HCT116 (cell line): ENCODE measurements at regions not wholly inside any gene's neighbourhood (a gene's known extent, or its start where the extent isn't known, plus 50 kb on each side); places are given as distances from the start of the nearest gene placed in this dataset.

Experiments used
- ATAC-seq: fragments of 200-7000 bp; cut with Tn5 transposase; 2 replicates; pipeline ENCODE4 v1.9.1; 2020; ENCODE audit warnings: mild to moderate bottlenecking, moderate library complexity
- BruUV-seq: library from RNA; stranded (reverse); fragments of 400-500 nt; replicated peaks from 2 replicates; lab custom pipeline; 2021; lab: Mats Ljungman, UMichigan
- CTCF ChIA-PET: fragments of 300-600 bp; sonication (Branson Sonifier 250); formaldehyde crosslinking; loops from one replicate; lab custom pipeline; 2021; ENCODE audit warnings: antibody characterized with exemption; lab: Charles Lee
- POLR2A ChIA-PET: fragments of 300-600, 350-600 bp; sonication (Branson Sonifier 250); formaldehyde crosslinking; loops from one replicate; lab custom pipeline; 2021; ENCODE audit warnings: antibody characterized with exemption; lab: Charles Lee
- RAD21 ChIA-PET, 2 experiments: fragments of 300-600 bp; sonication (Branson Sonifier 250); formaldehyde crosslinking; loops; one replicate each; lab custom pipeline; 2023; ENCODE audit warnings: low total read pairs in 2 of 2; ENCODE audit not compliant: uncharacterized antibody in 2 of 2, unreplicated experiment in 2 of 2, low non-redundant PET in 1 of 2; lab: Charles Lee
- DNase-seq: peaks from one replicate; pipeline ENCODE4 v3.0.0-alpha.2; 2010; ENCODE audit warnings: low read depth, low spot score
- H2AFZ ChIP-seq: fragments of 200-600 bp; shearing (Covaris generic), sonication (generic); 2 replicates; pipeline ENCODE4 v1.6.1; 2017; ENCODE audit warnings: low read depth, mixed run types, mixed read lengths, antibody characterized with exemption, low read length; ENCODE audit not compliant: poor library complexity, severe bottlenecking
- H3K27ac ChIP-seq: 2 replicates; pipeline ENCODE4 v1.5.1; 2012; ENCODE audit warnings: low read depth, low read length
- H3K27me3 ChIP-seq: fragments of 200-600 bp; sonication (generic); 2 replicates; pipeline ENCODE4 v1.6.1; 2016; ENCODE audit warnings: mixed run types, low read length, mixed read lengths; ENCODE audit not compliant: insufficient read depth
- H3K36me3 ChIP-seq, 2 experiments: fragments of 200-500 bp in 1 of 2; fragments of 200-600 bp in 1 of 2; sonication (Bioruptor generic) in 1 of 2; sonication (generic) in 1 of 2; 2 replicates each; pipeline versions ENCODE4 v1.5.1 to v1.6.1; 2014 to 2016; ENCODE audit warnings: low read length in 2 of 2, inconsistent platforms in 1 of 2, mixed read lengths in 1 of 2, mixed run types in 1 of 2; ENCODE audit not compliant: insufficient read depth in 2 of 2, control insufficient read depth in 1 of 2
- H3K4me1 ChIP-seq, 2 experiments: fragments of 200-600 bp in 1 of 2; sonication (generic) in 1 of 2; 2 replicates each; pipeline versions ENCODE4 v1.5.1 to v1.6.1; 2012 to 2017; ENCODE audit warnings: low read length in 2 of 2, inconsistent platforms in 1 of 2, mild to moderate bottlenecking in 1 of 2, mixed read lengths in 1 of 2, mixed run types in 1 of 2, moderate library complexity in 1 of 2; ENCODE audit not compliant: insufficient read depth in 2 of 2, control insufficient read depth in 1 of 2
- H3K4me2 ChIP-seq: fragments of 200-600 bp; sonication (generic); 2 replicates; pipeline ENCODE4 v1.6.1; 2017; ENCODE audit warnings: mixed run types, low read length, mixed read lengths
- H3K4me3 ChIP-seq, 2 experiments: fragments of 200-600 bp in 1 of 2; sonication (generic) in 1 of 2; replicated peaks in 1 of 2; 2 replicates each; pipeline ENCODE4 v1.5.1; 2011 to 2016; ENCODE audit warnings: low read length in 2 of 2, control low read depth in 1 of 2, low read depth in 1 of 2, mild to moderate bottlenecking in 1 of 2, mixed read lengths in 1 of 2, mixed run types in 1 of 2
- H3K79me2 ChIP-seq: fragments of 200-600 bp; sonication (generic); 2 replicates; pipeline ENCODE4 v1.6.1; 2017; ENCODE audit warnings: mild to moderate bottlenecking, mixed run types, low read length, moderate library complexity, mixed read lengths; ENCODE audit not compliant: insufficient read depth
- H3K9ac ChIP-seq: fragments of 200-600 bp; sonication (generic); 2 replicates; pipeline ENCODE4 v1.6.1; 2016; ENCODE audit warnings: low read length, mixed read lengths
- H3K9me2 ChIP-seq: fragments of 200-600 bp; sonication (generic), shearing (Covaris generic); 2 replicates; pipeline ENCODE4 v1.6.1; 2017; ENCODE audit warnings: mixed run types, mild to moderate bottlenecking, moderate library complexity; ENCODE audit not compliant: insufficient read depth
- H3K9me3 ChIP-seq, 2 experiments: fragments of 200-500 bp in 1 of 2; fragments of 200-600 bp in 1 of 2; sonication (Bioruptor generic) in 1 of 2; sonication (generic) in 1 of 2; 2 replicates each; pipeline ENCODE4 v1.6.1; 2014 to 2017; ENCODE audit warnings: low read length in 2 of 2, mixed read lengths in 2 of 2, inconsistent platforms in 1 of 2, low read depth in 1 of 2, mild to moderate bottlenecking in 1 of 2, mixed run types in 1 of 2, moderate library complexity in 1 of 2; ENCODE audit not compliant: control insufficient read depth in 1 of 2, insufficient read depth in 1 of 2
- H4K20me1 ChIP-seq: fragments of 200-600 bp; sonication (generic), shearing (Covaris generic); 2 replicates; pipeline ENCODE4 v1.6.1; 2017; ENCODE audit warnings: mixed run types, mild to moderate bottlenecking, moderate library complexity; ENCODE audit not compliant: insufficient read depth
- EGR1 ChIP-seq: IDR thresholded peaks from 2 replicates; pipeline ENCODE4 v1.6.1; 2012; ENCODE audit warnings: low read depth
- EZH2 ChIP-seq: fragments of 200-600 bp; sonication (generic); IDR thresholded peaks from 2 replicates; pipeline ENCODE4 v1.6.1; 2017; ENCODE audit warnings: antibody characterized with exemption, mixed run types
- EZH2phosphoT487 ChIP-seq: fragments of 200-600 bp; IDR thresholded peaks from 2 replicates; pipeline ENCODE4 v1.6.1; 2018; ENCODE audit warnings: antibody characterized with exemption, borderline replicate concordance
- FOSL1 ChIP-seq: IDR thresholded peaks from 2 replicates; pipeline ENCODE4 v1.6.1; 2012; ENCODE audit warnings: low read depth
- POLR2AphosphoS5 ChIP-seq: IDR thresholded peaks from 2 replicates; pipeline ENCODE4 v1.6.1; 2011; ENCODE audit warnings: mild to moderate bottlenecking, low read depth, low read length, moderate library complexity
- RAD21 ChIP-seq: IDR thresholded peaks from 2 replicates; pipeline ENCODE4 v1.6.1; 2012; ENCODE audit warnings: low read depth, mild to moderate bottlenecking
- SIN3A ChIP-seq: IDR thresholded peaks from 2 replicates; pipeline ENCODE4 v1.6.1; 2012; ENCODE audit warnings: low read depth
- SRF ChIP-seq: IDR thresholded peaks from 2 replicates; pipeline ENCODE4 v1.6.1; 2012; ENCODE audit warnings: low read depth
- TCF7L2 ChIP-seq: IDR thresholded peaks from 2 replicates; pipeline ENCODE4 v1.7.0; 2011; ENCODE audit warnings: borderline replicate concordance, inconsistent platforms; ENCODE audit not compliant: insufficient read depth, insufficient read length; ENCODE audit errors: extremely low read depth
- YY1 ChIP-seq: IDR thresholded peaks from 2 replicates; pipeline ENCODE4 v1.6.1; 2011; ENCODE audit warnings: low read length, low read depth, moderate library complexity, mild to moderate bottlenecking; ENCODE audit not compliant: insufficient replicate concordance; ENCODE audit errors: extremely low read depth
- ZNF274 ChIP-seq: fragments of 200-500 bp; sonication (Bioruptor generic); IDR thresholded peaks from 2 replicates; pipeline ENCODE4 v1.6.1; 2014; ENCODE audit warnings: mild to moderate bottlenecking, low read depth, low read length, inconsistent platforms
- intact Hi-C: fragments of 100-400 bp; cut with micrococcal nuclease; formaldehyde crosslinking; loops from 2 replicates; pipeline ENCODE4 v1.10.0; 2022
- TF ChIP-seq, protein P1 (sequence below): IDR thresholded peaks from 2 replicates; pipeline ENCODE4 v1.6.1; 2012

DNA sequence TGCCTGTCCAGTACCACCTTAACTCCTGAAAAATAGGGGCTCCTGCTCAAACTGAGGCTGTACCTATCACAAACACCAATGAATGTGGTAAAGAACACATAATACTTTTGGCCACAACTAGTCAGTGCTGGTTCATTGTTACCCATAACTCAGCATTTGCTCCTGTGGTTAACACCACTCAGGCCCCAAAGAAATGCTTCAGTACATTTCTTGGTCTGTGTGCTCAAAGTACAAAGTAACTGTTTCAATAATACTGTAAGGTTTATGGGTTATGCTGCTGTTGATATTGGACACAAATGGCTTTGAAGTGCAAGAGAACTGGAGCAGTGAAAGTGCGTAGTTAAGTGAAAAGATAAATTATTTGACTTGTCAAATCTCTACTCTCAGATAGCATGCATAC is 95.0 kb upstream of the TACR1 start:
- no peaks in the 10 kb centered on the region for H3K9me2 ChIP-seq
- DNase-seq (no peak), ATAC-seq (no peak)
- no peaks in the 10 kb centered on the region for H3K9me3 ChIP-seq
- H2AFZ ChIP-seq: no peak overlapping the region
- H4K20me1 ChIP-seq: no peaks in the 10 kb centered on the region
- no peaks in the 10 kb centered on the region for H3K36me3 ChIP-seq
- H3K79me2 ChIP-seq: no peaks in the 10 kb centered on the region
- ChIA-PET RAD21 (no interaction called here), POLR2A (no interaction called here), CTCF (no interaction called here)
- TF ChIP-seq SRF (no peak), SIN3A (no peak), POLR2AphosphoS5 (no peak), YY1 (no peak), EZH2phosphoT487 (no peak), EGR1 (no peak), ZNF274 (no peak), RAD21 (no peak), EZH2 (no peak), TCF7L2 (no peak)
- TF ChIP-seq, protein P1, sequence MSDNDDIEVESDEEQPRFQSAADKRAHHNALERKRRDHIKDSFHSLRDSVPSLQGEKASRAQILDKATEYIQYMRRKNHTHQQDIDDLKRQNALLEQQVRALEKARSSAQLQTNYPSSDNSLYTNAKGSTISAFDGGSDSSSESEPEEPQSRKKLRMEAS: no peak
- no TSS peak for BruUV-seq
- H3K4me2 ChIP-seq: no peak overlapping the region
- no peak overlapping the region for H3K27ac ChIP-seq
- no peak overlapping the region for H3K9ac ChIP-seq
- H3K4me3 ChIP-seq: no peak overlapping the region
- intact Hi-C loops: no loop called here
- 0 out of 2 replicates have a peak, but pooled peaks cover 3% of the 10 kb centered on the region for H3K27me3 ChIP-seq
- H3K4me1 ChIP-seq: no peaks in the 10 kb centered on the region

DNA sequence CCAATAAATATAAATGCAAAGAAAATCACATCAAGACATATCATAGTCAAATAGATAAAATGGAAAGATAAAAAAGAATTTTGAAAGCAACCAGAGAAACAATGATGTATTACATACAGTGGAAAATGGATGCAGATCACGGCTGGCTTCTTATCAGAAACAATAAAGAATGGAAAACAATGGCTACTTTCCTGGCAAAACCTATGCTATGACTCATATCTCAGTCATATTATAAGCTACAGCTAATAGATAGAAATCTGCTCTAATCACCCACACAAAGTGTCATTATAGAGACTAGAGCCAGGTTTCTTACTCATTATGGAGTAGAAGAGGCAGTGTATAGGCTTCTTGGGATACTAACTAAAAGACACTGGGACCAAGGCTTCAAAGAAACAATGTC is 93.5 kb upstream of the TACR1 start:
- RAD21 ChIA-PET: no interaction called here
- H3K9me3 ChIP-seq: no peaks in the 10 kb centered on the region
- no peak overlapping the region for H3K27ac ChIP-seq
- no peak overlapping the region for H3K4me3 ChIP-seq
- H3K4me1 ChIP-seq: no peaks in the 10 kb centered on the region
- POLR2A ChIA-PET: interaction anchor here (1.0 kb wide), 1 partner anchor 15 kb away, joined by 3 read pairs; no protein-coding TSS in a partner anchor
- no peak for ATAC-seq
- H3K9ac ChIP-seq: no peak overlapping the region
- H3K27me3 ChIP-seq: peaks cover 14% of the 10 kb centered on the region
- H3K9me2 ChIP-seq: no peaks in the 10 kb centered on the region
- intact Hi-C loops: no loop called here
- peak; percentile 50 for TF ChIP-seq FOSL1
- TF ChIP-seq SIN3A: no peak
- CTCF ChIA-PET: interaction anchor here (1.0 kb wide), 1 partner anchor 8 kb away, joined by 3 read pairs; no protein-coding TSS in a partner anchor
- no peaks in the 10 kb centered on the region for H3K36me3 ChIP-seq
- no peak overlapping the region for H3K4me2 ChIP-seq
- no peak overlapping the region for H2AFZ ChIP-seq
- no peaks in the 10 kb centered on the region for H3K79me2 ChIP-seq
- no peaks in the 10 kb centered on the region for H4K20me1 ChIP-seq
- DNase-seq: peak; percentile 3
- BruUV-seq: no TSS peak
